Umbilical cord (tissue), 1 donor: ENCODE measurements at regions not wholly inside any gene's neighbourhood (a gene's known extent, or its start where the extent isn't known, plus 50 kb on each side); places are given as distances from the start of the nearest gene placed in this dataset.

Experiments
- DNase-seq: peaks from one replicate; pipeline ENCODE4 v3.0.0-alpha.2; 2015; ENCODE audit warnings: low spot score

- no peak for DNase-seq
Measured at GRCh38 chr16:54370278-54371040, 83.9 kb upstream of the IRX3 start.

GRCh38 chr16:54369861-54370260 is 83.3 kb upstream of the IRX3 start:
- no peak for DNase-seq

GRCh38 chr16:54366943-54367342 is 80.4 kb upstream of the IRX3 start:
- no peak for DNase-seq

GRCh38 chr16:54365990-54366634 is 79.5 kb upstream of the IRX3 start:
- DNase-seq: no peak

- DNase-seq: no peak
Measured at GRCh38 chr16:54363766-54364165, 77.2 kb upstream of the IRX3 start.

- no peak for DNase-seq
Measured at GRCh38 chr16:54362591-54363206, 76.1 kb upstream of the IRX3 start.

- DNase-seq: peak; percentile 13
Measured at GRCh38 chr16:54361246-54361645, 74.7 kb upstream of the IRX3 start.

- peak; percentile 93 for DNase-seq
Measured at GRCh38 chr16:54360681-54361080, 74.1 kb upstream of the IRX3 start.

GRCh38 chr16:54359555-54359954 is 73.0 kb upstream of the IRX3 start:
- no peak for DNase-seq

GRCh38 chr16:54359081-54359480 is 72.5 kb upstream of the IRX3 start:
- DNase-seq: peak; percentile 84

- no peak for DNase-seq
Measured at GRCh38 chr16:54356391-54356790, 69.8 kb upstream of the IRX3 start.

- no peak for DNase-seq
Measured at GRCh38 chr16:54355251-54355650, 68.7 kb upstream of the IRX3 start.

GRCh38 chr16:54353097-54353496 is 66.5 kb upstream of the IRX3 start:
- no peak for DNase-seq

GRCh38 chr16:54351171-54351570 is 64.6 kb upstream of the IRX3 start:
- no peak for DNase-seq

- no peak for DNase-seq
Measured at GRCh38 chr16:54347961-54348360, 61.4 kb upstream of the IRX3 start.

- peak; percentile 59 for DNase-seq
Measured at GRCh38 chr16:54346041-54346440, 59.5 kb upstream of the IRX3 start.

- DNase-seq: no peak
Measured at GRCh38 chr16:54344646-54345630, 58.4 kb upstream of the IRX3 start.

GRCh38 chr16:54342966-54343365 is 56.4 kb upstream of the IRX3 start:
- DNase-seq: no peak

- no peak for DNase-seq
Measured at GRCh38 chr16:54341892-54342776, 55.5 kb upstream of the IRX3 start.

- no peak for DNase-seq
Measured at GRCh38 chr16:54340531-54340930, 53.9 kb upstream of the IRX3 start.
